ENCODE measurements at regions not wholly inside any gene's neighbourhood (a gene's known extent, or its start where the extent isn't known, plus 50 kb on each side); places are given as distances from the start of the nearest gene placed in this dataset.

GRCh38 chr10:2891073-2891769 lies 176.1 kb upstream of the PFKP start:
- TF ChIP-seq CTCF (IDR thresholded peaks at IDR 0.05; ENCODE audit: poor library complexity) (no peak), EZH2 (IDR thresholded peaks at IDR 0.05; ENCODE audit: borderline replicate concordance) (no peak), EZH2phosphoT487 (IDR thresholded peaks at IDR 0.05; ENCODE audit: low read depth, severe bottlenecking, unreplicated experiment) (no peak)
- H4K20me1 ChIP-seq (ENCODE audit: insufficient read depth, poor library complexity, severe bottlenecking): no peaks in the 10 kb centered on the region
- H3K27ac ChIP-seq: peak overlapping the region; percentile 46
- peaks cover 4% of the 10 kb centered on the region for H3K27me3 ChIP-seq
- no peaks in the 10 kb centered on the region for H3K36me3 ChIP-seq (replicated peaks; ENCODE audit: insufficient read depth, low read depth)
- no peaks in the 10 kb centered on the region for H3K9me2 ChIP-seq (replicated peaks; ENCODE audit: insufficient read depth)
- H3K4me2 ChIP-seq: peak overlapping the region; percentile 50
- whole genome bisulfite sequencing (ENCODE audit: low lambda C conversion rate, missing lambda C conversion rate): 54% methylated on average over 14 of the region's 14 CpGs
- H3K4me3 ChIP-seq: no peak overlapping the region
- peaks cover 4% of the 10 kb centered on the region for H3K4me1 ChIP-seq (ENCODE audit: insufficient read depth)
- H2AFZ ChIP-seq: no peak overlapping the region
- H3K9me3 ChIP-seq (ENCODE audit: low read depth): no peaks in the 10 kb centered on the region
- no peaks in the 10 kb centered on the region for H3K79me2 ChIP-seq
- DNase-seq (ENCODE audit: low spot score): no peak

DNA sequence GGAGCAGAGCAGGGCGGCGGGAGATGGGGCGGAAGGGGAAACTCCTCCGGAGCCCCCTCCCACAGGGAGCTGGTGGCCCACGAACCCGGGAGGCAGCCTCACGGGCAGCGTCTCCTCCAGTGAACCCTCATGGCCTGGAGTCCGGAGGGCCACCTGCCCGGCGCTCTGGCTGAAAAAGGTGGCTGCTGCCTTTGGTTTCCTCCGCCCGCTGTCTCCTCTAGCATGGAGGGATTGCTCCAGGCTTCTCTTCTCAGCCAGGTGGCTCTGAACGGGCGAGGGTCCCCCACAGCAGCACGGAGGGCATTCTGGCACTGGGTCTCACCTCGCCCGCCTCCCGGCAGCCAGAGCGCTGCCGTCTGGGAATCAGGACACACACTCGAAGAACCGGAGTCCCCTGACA lies 177.3 kb upstream of the PFKP start:
- Histone ChIP-seq H3K4me2 (no peak overlapping the region), H4K20me1 (ENCODE audit: insufficient read depth, poor library complexity, severe bottlenecking) (no peaks in the 10 kb centered on the region), H3K79me2 (no peaks in the 10 kb centered on the region), H3K9me3 (ENCODE audit: low read depth) (no peaks in the 10 kb centered on the region), H3K27me3 (no peaks in the 10 kb centered on the region), H3K4me3 (no peak overlapping the region), H2AFZ (no peak overlapping the region), H3K27ac (no peak overlapping the region), H3K4me1 (ENCODE audit: insufficient read depth) (peaks cover 4% of the 10 kb centered on the region), H3K36me3 (replicated peaks; ENCODE audit: insufficient read depth, low read depth) (no peaks in the 10 kb centered on the region), H3K9me2 (replicated peaks; ENCODE audit: insufficient read depth) (no peaks in the 10 kb centered on the region)
- WGBS (ENCODE audit: low lambda C conversion rate, missing lambda C conversion rate): 91% methylated on average over 21 of the region's 23 CpGs
- TF ChIP-seq CTCF (IDR thresholded peaks at IDR 0.05; ENCODE audit: poor library complexity): no peak
- DNase-seq (ENCODE audit: low spot score): no peak

- DNase-seq (ENCODE audit: low spot score): no peak
- Histone ChIP-seq H3K4me3 (no peak overlapping the region), H3K27me3 (no peaks in the 10 kb centered on the region), H3K79me2 (no peaks in the 10 kb centered on the region), H4K20me1 (ENCODE audit: insufficient read depth, poor library complexity, severe bottlenecking) (no peaks in the 10 kb centered on the region), H3K9me3 (ENCODE audit: low read depth) (no peaks in the 10 kb centered on the region), H3K9me2 (replicated peaks; ENCODE audit: insufficient read depth) (no peaks in the 10 kb centered on the region), H3K4me2 (no peak overlapping the region), H3K4me1 (ENCODE audit: insufficient read depth) (peaks cover 4% of the 10 kb centered on the region), H2AFZ (no peak overlapping the region), H3K36me3 (replicated peaks; ENCODE audit: insufficient read depth, low read depth) (no peaks in the 10 kb centered on the region), H3K27ac (no peak overlapping the region)
- no peak for TF ChIP-seq EZH2phosphoT487 (IDR thresholded peaks at IDR 0.05; ENCODE audit: low read depth, severe bottlenecking, unreplicated experiment)
- 97% methylated on average over 14 of the region's 14 CpGs for WGBS (ENCODE audit: low lambda C conversion rate, missing lambda C conversion rate)
Measured at GRCh38 chr10:2888403-2889004, 178.8 kb upstream of the PFKP start.

DNA sequence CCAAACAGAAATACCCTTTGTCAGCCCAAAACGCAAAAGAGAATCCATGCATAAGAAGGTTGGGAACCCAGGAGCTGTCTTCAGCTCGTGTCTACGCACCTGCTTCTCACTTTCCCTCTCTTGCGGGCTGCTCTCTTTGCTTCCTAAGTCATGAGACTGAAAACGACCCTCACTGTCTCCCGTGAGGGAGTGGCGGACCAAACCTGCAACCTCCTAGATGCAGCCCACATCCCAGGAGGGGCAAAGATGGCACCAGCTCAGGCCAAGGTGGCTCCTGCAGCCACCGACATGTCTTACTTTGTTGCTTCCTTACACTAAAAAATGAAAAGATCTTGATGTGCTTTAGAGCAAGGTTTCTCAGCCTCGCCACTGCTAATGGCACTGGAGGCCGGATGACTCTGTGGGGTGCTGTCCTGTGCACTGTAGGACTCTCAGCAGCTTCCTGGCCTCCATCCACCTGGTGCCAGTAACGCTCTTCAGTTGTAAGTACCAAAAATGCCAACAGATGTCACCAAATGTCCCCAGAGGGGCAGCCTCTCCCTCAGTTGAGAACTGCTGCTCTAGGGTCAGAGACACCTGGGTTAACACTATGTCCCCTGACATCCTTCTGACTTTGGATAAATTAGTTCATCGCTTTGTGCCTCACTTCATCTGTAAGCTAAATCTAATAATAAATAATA lies 179.8 kb upstream of the PFKP start:
- H3K4me3 ChIP-seq: no peak overlapping the region
- TF ChIP-seq EZH2 (IDR thresholded peaks at IDR 0.05; ENCODE audit: borderline replicate concordance): no peak
- no peak for TF ChIP-seq CTCF (IDR thresholded peaks at IDR 0.05; ENCODE audit: poor library complexity)
- no peak for TF ChIP-seq EZH2phosphoT487 (IDR thresholded peaks at IDR 0.05; ENCODE audit: low read depth, severe bottlenecking, unreplicated experiment)
- no peaks in the 10 kb centered on the region for H3K36me3 ChIP-seq (replicated peaks; ENCODE audit: insufficient read depth, low read depth)
- 92% methylated on average over 12 of the region's 12 CpGs for WGBS (ENCODE audit: low lambda C conversion rate, missing lambda C conversion rate)
- no peaks in the 10 kb centered on the region for H4K20me1 ChIP-seq (ENCODE audit: insufficient read depth, poor library complexity, severe bottlenecking)
- no peaks in the 10 kb centered on the region for H3K27me3 ChIP-seq
- H3K79me2 ChIP-seq: no peaks in the 10 kb centered on the region
- no peaks in the 10 kb centered on the region for H3K9me2 ChIP-seq (replicated peaks; ENCODE audit: insufficient read depth)
- H3K9me3 ChIP-seq (ENCODE audit: low read depth): no peaks in the 10 kb centered on the region
- H3K4me1 ChIP-seq (ENCODE audit: insufficient read depth): peaks cover 4% of the 10 kb centered on the region
- no peak overlapping the region for H3K27ac ChIP-seq
- no peak overlapping the region for H3K4me2 ChIP-seq
- DNase-seq (ENCODE audit: low spot score): no peak
- no peak overlapping the region for H2AFZ ChIP-seq
